ENCODE measurements at regions not wholly inside any gene's neighbourhood (a gene's known extent, or its start where the extent isn't known, plus 50 kb on each side); places are given as distances from the start of the nearest gene placed in this dataset.

DNA sequence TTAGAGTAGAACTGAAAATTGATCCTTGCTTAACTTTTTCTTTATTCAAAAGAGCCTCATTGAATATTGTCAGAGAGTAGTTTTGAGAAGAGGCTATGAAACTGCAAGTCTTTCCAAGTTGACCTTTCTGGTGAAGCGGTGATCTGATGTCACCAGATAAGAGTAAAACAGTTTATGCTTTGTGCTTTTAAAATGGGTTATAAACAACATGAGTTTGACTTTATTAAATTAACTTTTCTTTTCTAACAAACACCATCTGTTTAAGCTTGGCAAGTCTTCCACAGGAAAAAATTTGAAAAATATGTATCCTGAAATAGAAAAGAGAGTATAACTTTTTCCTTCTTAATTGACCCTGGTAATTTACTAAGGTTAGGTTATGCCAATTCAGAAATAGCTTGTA is 408.7 kb upstream of the NOVA1 start:
- DNase-seq (ENCODE audit: low read depth), result no peak
- no peak overlapping the region for H3K4me3 ChIP-seq (ENCODE audit: low read length)
- TF ChIP-seq, protein P1, sequence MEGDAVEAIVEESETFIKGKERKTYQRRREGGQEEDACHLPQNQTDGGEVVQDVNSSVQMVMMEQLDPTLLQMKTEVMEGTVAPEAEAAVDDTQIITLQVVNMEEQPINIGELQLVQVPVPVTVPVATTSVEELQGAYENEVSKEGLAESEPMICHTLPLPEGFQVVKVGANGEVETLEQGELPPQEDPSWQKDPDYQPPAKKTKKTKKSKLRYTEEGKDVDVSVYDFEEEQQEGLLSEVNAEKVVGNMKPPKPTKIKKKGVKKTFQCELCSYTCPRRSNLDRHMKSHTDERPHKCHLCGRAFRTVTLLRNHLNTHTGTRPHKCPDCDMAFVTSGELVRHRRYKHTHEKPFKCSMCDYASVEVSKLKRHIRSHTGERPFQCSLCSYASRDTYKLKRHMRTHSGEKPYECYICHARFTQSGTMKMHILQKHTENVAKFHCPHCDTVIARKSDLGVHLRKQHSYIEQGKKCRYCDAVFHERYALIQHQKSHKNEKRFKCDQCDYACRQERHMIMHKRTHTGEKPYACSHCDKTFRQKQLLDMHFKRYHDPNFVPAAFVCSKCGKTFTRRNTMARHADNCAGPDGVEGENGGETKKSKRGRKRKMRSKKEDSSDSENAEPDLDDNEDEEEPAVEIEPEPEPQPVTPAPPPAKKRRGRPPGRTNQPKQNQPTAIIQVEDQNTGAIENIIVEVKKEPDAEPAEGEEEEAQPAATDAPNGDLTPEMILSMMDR (conservative IDR thresholded peaks at IDR 0.05; ENCODE audit: low read length), result no peak

DNA sequence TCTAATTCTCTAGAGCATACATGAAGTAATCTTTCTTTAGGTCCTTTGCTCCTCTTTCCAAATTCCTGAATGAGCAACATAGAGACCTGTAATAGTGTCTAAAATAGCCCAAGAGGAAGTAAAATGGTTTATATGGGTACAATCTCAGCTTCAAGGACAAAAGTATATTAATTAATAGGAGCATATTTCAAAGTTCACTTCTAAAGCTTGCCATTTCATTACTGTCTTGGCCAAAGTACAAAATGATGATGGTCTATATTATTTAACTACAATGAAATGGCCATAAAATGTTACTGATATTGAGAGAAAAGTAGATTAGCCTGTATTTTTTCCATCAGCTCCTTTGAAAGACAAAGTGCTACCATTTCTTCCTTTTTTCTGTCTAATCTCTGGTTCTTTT is 410.4 kb upstream of the NOVA1 start:
- no peak overlapping the region for H3K4me3 ChIP-seq (ENCODE audit: low read length)
- TF ChIP-seq, protein P1 (conservative IDR thresholded peaks at IDR 0.05; ENCODE audit: low read length), result no peak
- DNase-seq (ENCODE audit: low read depth), result no peak

DNA sequence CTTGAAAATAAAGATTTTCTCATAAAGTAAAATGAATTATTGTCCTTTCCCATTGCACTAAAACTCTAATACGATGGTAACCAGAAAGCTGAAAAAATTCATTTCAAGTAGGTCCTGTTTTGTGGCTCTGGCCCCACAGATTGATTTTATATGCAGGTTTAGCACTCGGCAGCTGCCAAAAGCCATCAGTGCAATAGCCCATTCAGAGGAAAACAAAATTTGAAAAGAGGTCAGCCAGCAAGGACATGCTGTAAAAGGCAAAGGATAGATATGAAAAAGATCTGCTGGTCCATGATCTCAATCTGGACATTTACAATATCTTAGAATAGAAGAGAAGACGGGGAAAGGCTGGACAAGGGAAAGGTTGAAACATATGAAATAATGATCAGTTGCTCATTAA is 414.8 kb upstream of the NOVA1 start:
- H3K4me3 ChIP-seq (ENCODE audit: low read length), result no peak overlapping the region
- TF ChIP-seq, protein P1 (conservative IDR thresholded peaks at IDR 0.05; ENCODE audit: low read length), result no peak
- no peak for DNase-seq (ENCODE audit: low read depth)

DNA sequence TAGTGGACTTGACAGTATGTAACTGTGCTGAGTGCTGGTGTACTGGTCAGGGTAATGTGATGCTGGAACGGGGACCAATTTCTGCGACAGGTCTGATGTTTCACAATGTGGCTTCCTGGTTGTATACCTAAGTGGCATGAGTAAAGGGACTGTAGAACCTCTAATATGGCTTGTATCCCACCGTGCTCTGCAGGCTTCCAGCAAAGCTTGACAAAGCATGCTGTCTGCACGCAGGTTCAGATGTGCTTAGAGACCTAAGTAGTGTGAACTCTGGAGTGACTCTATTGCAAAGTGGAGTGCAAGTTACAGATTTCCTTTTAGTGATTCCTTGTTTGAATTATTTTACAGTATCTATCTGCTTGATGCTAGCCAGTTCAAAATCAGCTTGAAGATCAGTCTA is 415.8 kb upstream of the NOVA1 start:
- no peak for DNase-seq (ENCODE audit: low read depth)
- no peak overlapping the region for H3K4me3 ChIP-seq (ENCODE audit: low read length)
- TF ChIP-seq, protein P1 (conservative IDR thresholded peaks at IDR 0.05; ENCODE audit: low read length), result no peak

DNA sequence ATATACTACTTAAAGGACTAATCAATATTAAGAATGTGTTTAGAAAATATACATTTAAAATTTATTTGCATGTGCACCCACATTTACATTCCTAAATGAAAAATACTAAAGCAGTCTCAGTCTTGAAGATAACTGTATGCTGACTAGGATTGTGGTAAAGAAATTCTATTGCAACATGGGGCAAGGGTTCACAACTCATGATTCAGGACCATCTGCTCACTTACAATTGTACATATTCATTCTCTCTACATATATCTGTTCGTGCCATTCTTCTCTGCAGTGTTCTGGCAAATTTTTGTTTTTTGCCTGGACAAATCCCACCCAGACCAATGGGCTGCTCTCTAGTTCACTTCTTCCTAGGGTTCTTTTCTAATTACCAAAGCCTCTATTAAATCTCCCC is 417.2 kb upstream of the NOVA1 start:
- TF ChIP-seq, protein P1 (conservative IDR thresholded peaks at IDR 0.05; ENCODE audit: low read length), result no peak
- H3K4me3 ChIP-seq (ENCODE audit: low read length), result no peak overlapping the region
- no peak for DNase-seq (ENCODE audit: low read depth)

DNA sequence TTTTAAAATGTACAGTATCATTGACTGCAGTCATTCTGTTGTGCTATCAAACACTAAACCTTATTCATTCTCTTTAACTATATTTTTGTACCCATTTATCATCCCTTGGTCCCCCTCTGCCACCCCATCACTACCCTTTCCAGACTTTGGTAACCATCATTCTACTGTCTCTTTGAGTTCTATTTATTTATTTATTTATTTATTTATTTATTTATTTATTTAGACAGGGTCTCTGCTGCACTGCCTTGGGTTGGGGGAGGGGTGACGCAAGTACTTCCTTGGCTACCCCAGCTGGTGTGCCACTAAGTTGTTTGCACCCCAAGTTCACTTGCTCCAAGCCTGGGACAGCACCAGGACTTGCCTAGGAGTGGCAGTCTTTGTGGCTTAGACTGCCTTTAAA is 427.8 kb upstream of the NOVA1 start:
- H3K4me3 ChIP-seq (ENCODE audit: low read length), result no peak overlapping the region
- no peak for DNase-seq (ENCODE audit: low read depth)
- TF ChIP-seq, protein P1 (conservative IDR thresholded peaks at IDR 0.05; ENCODE audit: low read length), result no peak

DNA sequence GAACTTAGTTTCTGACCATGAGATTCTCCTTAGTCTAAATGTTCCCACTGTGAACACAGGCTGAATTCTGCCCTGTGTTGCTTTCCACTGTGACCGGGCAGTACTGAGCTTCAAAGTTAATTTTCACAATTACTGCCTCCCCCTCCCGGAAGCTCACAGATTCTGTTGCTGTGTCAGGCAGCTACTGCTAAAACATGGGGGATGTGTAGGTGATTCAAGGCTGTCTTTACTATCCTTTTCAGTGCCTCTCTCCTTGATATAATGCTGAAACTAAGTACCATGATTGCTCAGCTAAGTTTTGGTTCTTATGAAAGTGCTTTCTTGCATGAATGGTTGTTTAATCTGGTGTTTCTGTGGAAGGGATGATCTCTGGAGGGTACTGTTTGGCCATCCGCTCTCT is 428.3 kb upstream of the NOVA1 start:
- no peak overlapping the region for H3K4me3 ChIP-seq (ENCODE audit: low read length)
- TF ChIP-seq, protein P1 (conservative IDR thresholded peaks at IDR 0.05; ENCODE audit: low read length), result no peak
- DNase-seq (ENCODE audit: low read depth), result no peak

Data from AG10803 (cell line).